Right ventricle myocardium superior (tissue), 1 donor: ENCODE measurements at regions not wholly inside any gene's neighbourhood (a gene's known extent, or its start where the extent isn't known, plus 50 kb on each side); places are given as distances from the start of the nearest gene placed in this dataset.
"Not testable (repeated sequence)": the region's sequence is repeated elsewhere in the genome, so short reads cannot be mapped to it uniquely, and the experiment has no call there.

Source experiments
- ATAC-seq: fragments of 200-7000 bp; cut with Tn5 transposase; one replicate; pipeline ENCODE4 v1.9.1; 2020; ENCODE audit warnings: mild to moderate bottlenecking; ENCODE audit not compliant: poor library complexity
- DNase-seq: peaks from one replicate; pipeline ENCODE4 v3.0.0-alpha.2; 2020
- intact Hi-C: fragments of 100-400 bp; cut with DNase I; formaldehyde crosslinking; loops from one replicate; pipeline ENCODE4 v1.11.2; 2022
- donor health status: DM: no; HTN: yes; CAD: no; lungs with severe emphysema.

GRCh38 chr2:105691947-105692390 is 52.7 kb upstream of the NCK2 start:
- no peak for ATAC-seq
- intact Hi-C loops: no loop called here
- no peak for DNase-seq

GRCh38 chr2:105690566-105690965 is 54.1 kb upstream of the NCK2 start:
- intact Hi-C loops: no loop called here
- ATAC-seq: no peak

GRCh38 chr2:105689484-105689883 is 55.2 kb upstream of the NCK2 start:
- intact Hi-C loops: no loop called here

More at GRCh38 chr2:105690566-105690965, 54.1 kb upstream of the NCK2 start:
- no peak for DNase-seq

GRCh38 chr2:105688946-105689345 is 55.8 kb upstream of the NCK2 start:
- ATAC-seq (no peak), DNase-seq (no peak)
- intact Hi-C loops: no loop called here

More at GRCh38 chr2:105689484-105689883, 55.2 kb upstream of the NCK2 start:
- no peak for DNase-seq
- ATAC-seq: no peak

- ATAC-seq: no peak
- DNase-seq: no peak
- intact Hi-C loops: no loop called here
These were observed 58.1 kb upstream of the NCK2 start for GRCh38 chr2:105686588-105686987.

- no peak for ATAC-seq
- intact Hi-C loops: no loop called here
- DNase-seq: no peak
These were observed 61.7 kb upstream of the NCK2 start for GRCh38 chr2:105683011-105683492.

- ATAC-seq (no peak), DNase-seq (no peak)
- intact Hi-C loops: no loop called here
These were observed 62.3 kb upstream of the NCK2 start for GRCh38 chr2:105682401-105682800.

GRCh38 chr2:105681927-105682326 is 62.8 kb upstream of the NCK2 start:
- ATAC-seq (no peak), DNase-seq (no peak)
- intact Hi-C loops: no loop called here

GRCh38 chr2:105680357-105680756 is 64.4 kb upstream of the NCK2 start:
- no peak for DNase-seq
- no peak for ATAC-seq
- intact Hi-C loops: no loop called here

GRCh38 chr2:105678346-105678745 is 66.4 kb upstream of the NCK2 start:
- ATAC-seq (no peak), DNase-seq (no peak)
- intact Hi-C loops: no loop called here

GRCh38 chr2:105677901-105678300 is 66.8 kb upstream of the NCK2 start:
- DNase-seq (no peak), ATAC-seq (no peak)
- intact Hi-C loops: no loop called here

GRCh38 chr2:105675841-105676240 is 68.9 kb upstream of the NCK2 start:
- intact Hi-C loops: no loop called here
- no peak for ATAC-seq
- no peak for DNase-seq

GRCh38 chr2:105674859-105675541 is 69.7 kb upstream of the NCK2 start:
- intact Hi-C loops: no loop called here
- no peak for ATAC-seq
- DNase-seq: no peak

- peak; percentile 68 for ATAC-seq
- no peak for DNase-seq
- intact Hi-C loops: no loop called here
These were observed 70.3 kb upstream of the NCK2 start for GRCh38 chr2:105674401-105674800.

- DNase-seq (peak; percentile 70), ATAC-seq (peak; percentile 66)
- intact Hi-C loops: no loop called here
These were observed 73.6 kb upstream of the NCK2 start for GRCh38 chr2:105671156-105671555.

- DNase-seq (no peak), ATAC-seq (no peak)
- intact Hi-C loops: no loop called here
These were observed 75.3 kb upstream of the NCK2 start for GRCh38 chr2:105669384-105669891.

- intact Hi-C loops: no loop called here
- ATAC-seq (no peak), DNase-seq (no peak)
These were observed 79.2 kb upstream of the NCK2 start for GRCh38 chr2:105665480-105665879.

- ATAC-seq (no peak), DNase-seq (no peak)
- intact Hi-C loops: no loop called here
These were observed 84.2 kb upstream of the NCK2 start for GRCh38 chr2:105660489-105660888.

GRCh38 chr2:105655723-105656606 is 88.7 kb upstream of the NCK2 start:
- intact Hi-C loops, ATAC-seq, DNase-seq: not testable (repeated sequence)

- no peak for ATAC-seq
- DNase-seq: no peak
- intact Hi-C loops: no loop called here
These were observed 89.5 kb upstream of the NCK2 start for GRCh38 chr2:105655244-105655643.
